Activated T-cell treated with anti-CD3 and anti-CD28 coated beads, Interleukin-2, amount 50 U/mL, for 72 hours (primary cell): ENCODE measurements at regions not wholly inside any gene's neighbourhood (a gene's known extent, or its start where the extent isn't known, plus 50 kb on each side); places are given as distances from the start of the nearest gene placed in this dataset.
"Not testable (repeated sequence)": the region's sequence is repeated elsewhere in the genome, so short reads cannot be mapped to it uniquely, and the experiment has no call there.

ENCODE experiments used
- ATAC-seq, 2 donors: fragments of 150-1000 bp; cut with Tn5 transposase; replicated peaks in 1 of 2; 2 replicates each; pipeline ENCODE4 v1.10.0; 2021; ENCODE audit warnings: moderate library complexity in 2 of 2, mild to moderate bottlenecking in 1 of 2
- DNase-seq, 2 donors: peaks; one replicate each; pipeline ENCODE4 v3.0.0; 2021 to 2022; ENCODE audit warnings: mixed read lengths in 1 of 2
- H3K27ac Mint-ChIP-seq: one replicate; pipeline ENCODE4 v1.8.0; 2022; ENCODE audit warnings: mild to moderate bottlenecking, moderate library complexity, mixed read lengths
- H3K27me3 Mint-ChIP-seq: one replicate; pipeline ENCODE4 v1.8.0; 2022; ENCODE audit warnings: low read depth, mixed read lengths
- H3K36me3 Mint-ChIP-seq, 2 donors: one replicate each; pipeline ENCODE4 v1.8.0; 2022; ENCODE audit warnings: mixed read lengths in 2 of 2, mild to moderate bottlenecking in 1 of 2; ENCODE audit not compliant: insufficient read depth in 2 of 2
- H3K4me1 Mint-ChIP-seq: one replicate; pipeline ENCODE4 v1.8.0; 2022; ENCODE audit warnings: low read depth, mixed read lengths
- H3K4me3 Mint-ChIP-seq, 2 donors: one replicate each; pipeline ENCODE4 v1.8.0; 2022; ENCODE audit warnings: mild to moderate bottlenecking in 2 of 2, mixed read lengths in 2 of 2, moderate library complexity in 2 of 2
- H3K9me3 Mint-ChIP-seq, 2 donors: one replicate each; pipeline ENCODE4 v1.8.0; 2022; ENCODE audit warnings: mixed read lengths in 2 of 2

GRCh38 chr2:190584980-190585661 lies 50.6 kb upstream of the NEMP2 start:
- peaks cover 0 to 2% of the 10 kb centered on the region in 2 donors for H3K9me3 Mint-ChIP-seq
- peaks cover 15% of the 10 kb centered on the region for H3K4me1 Mint-ChIP-seq
- H3K27ac Mint-ChIP-seq = no peak overlapping the region
- ATAC-seq (no peak), DNase-seq (no peak)
- H3K27me3 Mint-ChIP-seq = no peaks in the 10 kb centered on the region
- no peak overlapping the region for H3K4me3 Mint-ChIP-seq
- peaks cover 0 to 1% of the 10 kb centered on the region in 2 donors for H3K36me3 Mint-ChIP-seq

- Mint-ChIP-seq H3K36me3 (peaks cover 0 to 1% of the 10 kb centered on the region in 2 donors), H3K27ac (no peak overlapping the region), H3K27me3 (no peaks in the 10 kb centered on the region), H3K4me1 (peaks cover 15% of the 10 kb centered on the region), H3K4me3 (no peak overlapping the region), H3K9me3 (peaks cover 0 to 2% of the 10 kb centered on the region in 2 donors)
- no peak for DNase-seq
- no peak for ATAC-seq
Observed at GRCh38 chr2:190587106-190587505, 52.6 kb upstream of the NEMP2 start.

DNA sequence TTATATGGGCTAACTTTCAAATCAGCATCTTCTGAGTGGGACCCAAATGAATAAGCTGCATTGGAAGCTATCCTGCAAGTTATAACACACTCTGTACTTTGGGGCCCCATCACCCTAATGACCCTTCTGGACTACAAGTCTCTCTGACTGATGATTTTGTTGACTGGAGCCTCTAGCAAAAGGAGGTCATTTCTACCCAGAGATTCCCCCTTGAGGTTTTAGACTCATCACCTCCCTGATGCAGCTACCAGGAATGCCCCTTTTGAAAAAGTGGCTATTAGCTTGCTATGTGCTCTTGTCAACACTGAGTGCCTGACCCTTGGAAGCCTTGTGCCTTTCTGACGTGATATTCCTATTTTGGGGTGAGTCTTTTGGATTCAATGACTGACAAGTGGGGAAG lies 54.5 kb upstream of the NEMP2 start:
- H3K27ac Mint-ChIP-seq = no peak overlapping the region
- H3K4me3 Mint-ChIP-seq = no peak overlapping the region
- H3K36me3 Mint-ChIP-seq = peaks cover 0 to 1% of the 10 kb centered on the region in 2 donors
- H3K4me1 Mint-ChIP-seq = peaks cover 1% of the 10 kb centered on the region
- peak in 1 of 2 donors; percentile 41 for ATAC-seq
- no peak for DNase-seq
- H3K27me3 Mint-ChIP-seq = no peaks in the 10 kb centered on the region
- peaks cover 0 to 2% of the 10 kb centered on the region in 2 donors for H3K9me3 Mint-ChIP-seq

- DNase-seq = no peak
- Mint-ChIP-seq H3K36me3 (no peaks in the 10 kb centered on the region), H3K27ac (no peak overlapping the region), H3K4me1 (no peaks in the 10 kb centered on the region), H3K9me3 (no peaks in the 10 kb centered on the region), H3K4me3 (no peak overlapping the region), H3K27me3 (no peaks in the 10 kb centered on the region)
- no peak for ATAC-seq
Observed at GRCh38 chr2:190591437-190591836, 56.9 kb upstream of the NEMP2 start.

GRCh38 chr2:190592831-190593230 lies 56.1 kb upstream of the NAB1 start:
- Mint-ChIP-seq H3K27ac (no peak overlapping the region), H3K27me3 (no peaks in the 10 kb centered on the region), H3K4me3 (no peak overlapping the region), H3K9me3 (no peaks in the 10 kb centered on the region), H3K36me3 (no peaks in the 10 kb centered on the region), H3K4me1 (no peaks in the 10 kb centered on the region)
- ATAC-seq (no peak), DNase-seq (no peak)

GRCh38 chr2:190595879-190596278 lies 53.0 kb upstream of the NAB1 start:
- not testable (repeated sequence) for H3K9me3 Mint-ChIP-seq, H3K27ac Mint-ChIP-seq, ATAC-seq, DNase-seq, H3K36me3 Mint-ChIP-seq, H3K27me3 Mint-ChIP-seq, H3K4me3 Mint-ChIP-seq
- H3K4me1 Mint-ChIP-seq = peaks cover 16% of the 10 kb centered on the region

GRCh38 chr2:190596993-190597392 lies 51.9 kb upstream of the NAB1 start:
- H3K27me3 Mint-ChIP-seq = no peaks in the 10 kb centered on the region
- ATAC-seq = no peak
- no peak overlapping the region for H3K4me3 Mint-ChIP-seq

GRCh38 chr2:190598621-190599020 lies 50.3 kb upstream of the NAB1 start:
- H3K27me3 Mint-ChIP-seq = no peaks in the 10 kb centered on the region
- DNase-seq (no peak), ATAC-seq (no peak)
- H3K4me1 Mint-ChIP-seq = peaks cover 16% of the 10 kb centered on the region
- H3K4me3 Mint-ChIP-seq = no peak overlapping the region
- H3K36me3 Mint-ChIP-seq = no peaks in the 10 kb centered on the region
- H3K27ac Mint-ChIP-seq = no peak overlapping the region
- H3K9me3 Mint-ChIP-seq = peaks cover 0 to 1% of the 10 kb centered on the region in 2 donors

More at GRCh38 chr2:190596993-190597392, 51.9 kb upstream of the NAB1 start:
- no peak overlapping the region for H3K27ac Mint-ChIP-seq
- peaks cover 0 to 1% of the 10 kb centered on the region in 2 donors for H3K9me3 Mint-ChIP-seq
- peaks cover 16% of the 10 kb centered on the region for H3K4me1 Mint-ChIP-seq
- no peak for DNase-seq
- no peaks in the 10 kb centered on the region for H3K36me3 Mint-ChIP-seq

DNA sequence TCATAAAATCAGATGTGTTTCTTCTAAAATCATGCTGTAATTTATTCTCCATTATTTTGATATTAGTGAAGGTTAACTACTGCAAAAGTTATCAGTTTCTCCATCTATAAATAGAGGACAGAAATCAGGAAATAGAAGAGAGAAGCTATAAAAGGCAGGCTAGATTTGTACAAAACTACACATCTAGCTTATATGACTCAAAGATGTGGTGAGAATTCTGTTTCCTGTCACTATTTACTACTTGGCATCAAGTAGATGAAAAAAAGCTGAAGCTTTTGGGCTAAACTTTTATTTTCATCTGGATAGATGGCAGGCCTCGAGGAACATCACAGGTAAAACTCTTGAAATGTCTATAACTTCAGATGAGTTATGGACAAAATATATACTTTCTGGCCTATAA lies 49.8 kb upstream of the NAB1 start:
- no peak for DNase-seq
- H3K9me3 Mint-ChIP-seq = peaks cover 0 to 1% of the 10 kb centered on the region in 2 donors
- ATAC-seq = no peak
- peaks cover 16% of the 10 kb centered on the region for H3K4me1 Mint-ChIP-seq
- no peaks in the 10 kb centered on the region for H3K27me3 Mint-ChIP-seq
- no peak overlapping the region for H3K4me3 Mint-ChIP-seq
- no peak overlapping the region for H3K27ac Mint-ChIP-seq
- H3K36me3 Mint-ChIP-seq = no peaks in the 10 kb centered on the region
